GM21717 (cell line): ENCODE measurements at regions not wholly inside any gene's neighbourhood (a gene's known extent, or its start where the extent isn't known, plus 50 kb on each side); places are given as distances from the start of the nearest gene placed in this dataset.
"Not testable (repeated sequence)": the region's sequence is repeated elsewhere in the genome, so short reads cannot be mapped to it uniquely, and the experiment has no call there.

ENCODE experiments used
- ATAC-seq: cut with Tn5 transposase; IDR thresholded peaks from one replicate; pipeline ENCODE4 v1.9.1; 2021; ENCODE audit warnings: mild to moderate bottlenecking, moderate library complexity; ENCODE audit not compliant: unreplicated experiment

DNA sequence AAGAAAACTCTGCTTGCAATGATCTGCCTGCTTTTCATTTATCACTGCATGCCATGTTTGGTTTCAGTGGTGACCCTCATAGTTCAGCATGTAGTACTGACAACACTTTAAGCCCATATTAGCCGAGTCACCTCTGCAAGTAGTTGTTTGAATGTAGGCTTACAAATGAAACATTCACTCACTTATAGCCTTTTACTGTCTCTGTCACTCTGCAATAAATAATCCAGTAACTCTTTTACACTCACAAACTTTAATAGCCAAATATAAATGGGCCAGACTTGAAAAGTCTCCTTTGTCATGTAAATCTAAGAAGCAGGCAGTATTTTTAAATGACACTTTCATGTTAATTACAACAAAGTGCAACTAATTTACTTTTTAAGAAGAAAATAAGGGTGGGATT lies 1460.0 kb upstream of the ADGRB3 start:
- no peak for ATAC-seq

- no peak for ATAC-seq
Observed at GRCh38 chr6:67165606-67166005, 1458.6 kb upstream of the EYS start.

DNA sequence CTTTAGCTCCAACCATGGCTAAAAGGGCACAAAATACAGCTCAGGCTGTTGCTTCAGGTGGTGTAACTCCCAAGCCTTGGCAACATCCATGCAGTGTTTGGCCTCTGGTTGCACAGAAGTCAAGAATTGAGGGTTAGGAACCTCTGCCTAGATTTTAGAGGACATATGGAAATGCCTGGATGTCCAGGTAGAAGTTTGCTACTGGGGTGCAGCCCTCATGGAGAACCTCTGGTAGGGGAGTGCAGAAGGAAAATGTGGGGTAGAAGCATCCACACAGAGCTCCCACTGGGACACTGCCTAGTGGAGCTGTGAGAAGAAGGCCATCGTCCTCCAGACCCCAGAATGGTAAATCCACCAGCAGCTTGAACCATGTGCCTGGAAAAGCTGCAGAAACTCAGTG lies 1453.8 kb upstream of the EYS start:
- no peak for ATAC-seq

DNA sequence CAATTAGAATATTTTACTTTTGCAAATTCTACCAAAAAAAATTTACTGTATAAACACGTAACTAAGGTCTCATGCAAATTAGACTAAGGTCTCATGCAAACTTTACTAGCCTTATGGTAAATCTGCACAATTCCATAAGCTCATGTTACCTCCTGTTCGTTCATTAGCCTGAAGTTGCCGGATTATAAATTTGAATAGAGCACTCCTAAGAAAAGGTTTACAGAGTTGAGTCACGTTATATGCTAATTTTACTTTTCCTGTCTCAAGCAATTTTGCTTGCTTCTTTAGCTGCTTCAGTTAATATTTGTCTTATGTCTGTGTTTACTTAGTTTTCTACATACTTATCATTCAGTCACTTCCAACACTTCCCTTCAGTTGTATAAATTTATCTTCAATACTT lies 1434.0 kb upstream of the EYS start:
- no peak for ATAC-seq

GRCh38 chr6:67133973-67134372 lies 1426.9 kb upstream of the EYS start:
- no peak for ATAC-seq

DNA sequence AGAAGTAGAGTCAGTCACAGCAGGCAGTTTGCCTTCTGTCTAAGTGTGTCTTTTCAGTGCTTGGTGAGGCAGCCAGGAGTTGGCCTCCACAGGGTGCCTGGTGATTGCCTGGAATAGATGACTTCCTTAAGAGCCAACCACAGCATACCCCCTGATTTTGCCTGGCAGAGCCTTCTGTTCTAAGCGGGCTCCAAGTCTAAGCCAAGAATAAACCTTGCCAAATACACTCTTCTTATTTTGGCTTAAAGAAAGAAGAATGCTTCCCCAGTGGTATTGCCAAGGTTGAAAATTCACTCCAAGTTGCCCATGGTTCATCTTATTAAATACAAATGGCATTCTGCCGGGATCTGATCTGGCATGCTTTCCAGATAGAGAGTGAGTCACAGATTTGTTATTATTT lies 1424.8 kb upstream of the EYS start:
- no peak for ATAC-seq

DNA sequence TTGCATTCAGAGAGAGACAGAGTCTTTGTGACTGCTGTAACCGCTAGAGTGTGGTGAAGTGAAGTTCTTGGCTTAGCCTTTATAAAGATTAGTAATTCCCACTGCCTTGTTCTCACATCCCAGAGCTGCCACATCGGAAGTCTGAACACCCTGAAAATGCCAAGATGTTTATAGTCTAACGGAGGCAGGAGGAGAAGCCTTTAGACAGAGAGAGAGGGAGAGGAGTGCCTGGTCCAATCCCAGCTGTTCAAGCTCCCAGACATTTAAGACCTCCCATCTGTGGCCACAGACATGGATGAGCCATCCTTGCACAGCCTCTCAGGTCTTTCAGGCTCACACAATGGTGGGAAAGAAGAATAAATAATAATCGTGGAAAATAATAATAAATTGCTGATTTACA lies 1422.8 kb upstream of the EYS start:
- ATAC-seq = no peak

- ATAC-seq = no peak
Observed at GRCh38 chr6:67127041-67127440, 1420.0 kb upstream of the EYS start.

- ATAC-seq = no peak
Observed at GRCh38 chr6:67121115-67121514, 1414.1 kb upstream of the EYS start.

- no peak for ATAC-seq
Observed at GRCh38 chr6:67112120-67112519, 1405.1 kb upstream of the EYS start.

GRCh38 chr6:67102743-67103142 lies 1395.7 kb upstream of the EYS start:
- ATAC-seq = no peak

- ATAC-seq = not testable (repeated sequence)
Observed at GRCh38 chr6:67095618-67096226, 1388.7 kb upstream of the EYS start.

GRCh38 chr6:67094431-67094946 lies 1387.5 kb upstream of the EYS start:
- ATAC-seq = no peak

DNA sequence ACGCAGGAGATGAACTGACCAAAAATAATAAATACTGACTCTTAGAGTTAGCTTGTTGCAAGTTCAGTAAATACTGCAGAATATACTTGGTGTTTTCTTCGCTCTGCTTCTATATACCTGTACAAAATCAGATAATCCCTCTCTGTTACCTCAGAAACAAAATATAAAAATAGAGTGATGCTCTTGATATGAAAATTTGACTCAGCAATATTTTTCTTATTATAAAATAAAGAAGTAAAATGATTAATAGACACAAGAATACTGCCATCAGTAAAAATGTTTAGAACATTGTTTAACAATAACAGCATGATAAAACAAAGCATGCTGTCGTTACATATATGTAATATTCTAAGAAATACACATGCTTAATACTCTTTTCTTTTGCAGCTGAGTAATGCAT lies 1366.9 kb upstream of the EYS start:
- ATAC-seq = no peak

DNA sequence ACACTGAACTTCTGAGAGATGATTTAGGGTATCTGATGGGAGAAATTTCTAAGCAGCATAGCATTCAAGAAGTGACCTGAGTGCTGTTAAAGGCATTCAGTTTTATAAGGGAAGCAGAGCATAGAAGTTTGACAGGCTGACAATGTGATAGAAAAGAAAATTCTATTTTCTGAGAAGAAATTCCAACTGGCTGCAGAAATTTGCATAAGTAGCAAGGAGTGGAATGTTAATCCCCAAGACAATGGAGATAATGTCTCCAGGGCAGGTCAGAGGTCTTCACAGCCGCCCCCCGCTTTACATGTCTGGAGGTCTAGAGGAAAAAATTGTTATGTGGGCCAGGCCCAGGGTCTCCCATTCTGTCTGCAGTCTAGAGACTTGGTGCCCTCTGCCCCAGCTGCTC lies 1361.8 kb upstream of the EYS start:
- ATAC-seq = no peak

GRCh38 chr6:67064323-67064722 lies 1357.3 kb upstream of the EYS start:
- no peak for ATAC-seq

DNA sequence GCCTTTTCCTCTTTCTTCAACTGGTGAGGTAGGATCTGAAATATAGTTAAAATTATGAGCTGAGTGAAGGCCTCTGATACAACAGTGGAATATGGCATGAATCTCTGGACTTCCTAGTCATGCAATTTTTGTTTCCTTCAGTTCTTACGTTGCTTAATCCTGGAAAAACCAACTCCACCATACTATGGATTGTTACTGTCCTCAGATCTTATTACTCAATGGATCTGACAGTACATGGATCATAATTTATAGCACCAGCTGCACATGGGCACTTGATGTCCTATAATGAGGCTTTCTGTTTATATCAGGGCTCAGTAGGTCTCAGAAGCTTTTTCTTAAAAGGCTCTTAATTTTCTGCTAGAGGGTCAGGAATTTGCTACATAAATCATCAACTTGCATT lies 1341.0 kb upstream of the EYS start:
- no peak for ATAC-seq

DNA sequence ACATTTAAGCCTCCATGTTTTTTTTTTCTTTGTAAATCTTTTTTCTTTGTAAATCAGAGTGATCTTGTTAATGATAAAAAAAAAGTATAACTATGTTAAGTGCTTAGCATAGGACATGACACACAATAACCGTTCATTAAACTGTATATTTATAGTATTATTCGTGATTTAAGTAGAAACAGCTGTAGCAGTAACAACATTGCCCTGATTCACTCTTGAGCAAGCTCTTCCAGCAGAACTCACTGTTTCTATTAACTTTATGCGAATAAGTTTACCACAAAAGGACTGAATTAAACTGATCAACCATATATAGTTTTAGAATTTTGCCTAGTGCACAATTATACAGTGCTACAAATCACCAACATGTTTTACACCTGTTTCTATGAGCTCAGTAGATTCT lies 1338.0 kb upstream of the EYS start:
- ATAC-seq = no peak

DNA sequence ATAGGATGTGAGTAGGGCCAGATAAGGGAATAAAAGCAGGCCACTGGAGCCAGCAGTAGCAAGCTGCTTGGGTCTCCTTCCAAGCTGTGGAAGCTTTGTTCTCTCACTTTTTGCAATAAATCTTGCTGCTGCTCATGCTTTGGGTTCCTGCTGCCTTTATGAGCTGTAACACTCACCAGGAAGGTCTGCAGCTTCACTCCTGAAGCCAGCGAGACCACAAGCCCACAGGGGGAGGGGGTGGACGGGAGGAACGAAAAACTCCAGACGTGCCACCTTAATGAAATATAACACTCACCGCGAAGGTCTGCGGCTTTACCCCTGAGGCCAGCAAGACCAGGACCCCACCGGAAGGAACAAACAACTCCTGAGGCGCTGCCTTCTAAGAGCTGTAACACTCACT lies 1324.4 kb upstream of the EYS start:
- no peak for ATAC-seq

DNA sequence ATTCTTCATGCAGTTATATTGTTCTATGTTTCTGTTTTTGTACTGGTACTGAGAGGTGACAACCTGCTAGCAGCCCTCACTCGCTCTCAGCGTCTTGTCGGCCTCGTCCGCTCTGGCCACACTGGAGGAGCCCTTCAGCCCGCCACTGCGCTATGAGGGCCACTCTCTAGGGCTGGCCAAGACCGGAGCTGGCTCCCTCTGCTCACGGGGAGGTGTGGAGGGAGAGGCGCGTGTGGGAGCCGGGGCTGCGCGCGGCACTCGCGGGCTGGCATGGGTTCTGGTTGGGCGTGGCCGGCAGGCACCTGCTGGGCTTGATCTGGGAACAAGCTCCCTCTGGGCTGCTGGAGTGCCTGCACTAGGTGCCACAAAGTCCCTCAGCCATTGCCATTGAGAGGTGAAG lies 1323.8 kb upstream of the EYS start:
- no peak for ATAC-seq

GRCh38 chr6:67016921-67017460 lies 1310.0 kb upstream of the EYS start:
- no peak for ATAC-seq

DNA sequence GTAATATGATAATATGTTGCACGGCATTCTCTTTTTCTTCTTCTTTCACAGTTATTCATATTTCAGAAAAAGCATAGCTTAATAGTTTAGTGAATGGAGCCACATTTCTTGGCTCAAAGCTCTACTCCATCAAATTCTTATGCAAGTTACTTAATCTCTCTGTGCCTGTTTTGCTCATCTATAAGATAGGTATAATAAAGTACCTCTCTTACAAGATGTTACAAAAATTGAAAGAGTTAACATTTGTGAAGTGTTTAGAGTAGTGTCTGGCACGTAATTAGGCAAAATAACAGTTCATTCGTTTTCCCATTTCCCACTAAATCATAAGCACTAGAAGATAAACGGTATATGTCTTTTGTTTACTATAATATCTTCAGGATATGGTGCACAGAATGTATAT lies 1304.4 kb upstream of the EYS start:
- no peak for ATAC-seq

DNA sequence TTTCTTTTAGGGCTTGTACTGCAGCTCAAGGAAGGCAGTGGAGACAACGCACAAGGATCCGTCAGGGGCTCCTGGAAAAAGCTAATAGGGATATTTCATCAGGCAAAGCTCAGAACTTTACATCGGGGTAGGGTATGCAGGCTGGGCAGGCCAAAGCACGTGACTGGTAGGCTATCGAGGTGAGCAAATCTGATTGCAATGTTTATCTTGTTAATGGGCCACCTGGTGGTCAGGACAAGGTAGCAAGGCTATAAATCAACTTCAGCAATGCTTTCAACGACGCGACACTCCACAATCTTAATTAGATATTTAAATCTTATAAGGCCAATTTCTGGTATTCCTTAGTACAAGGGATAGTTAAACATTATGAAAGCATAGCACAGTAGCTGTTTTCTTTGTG lies 1302.8 kb upstream of the EYS start:
- no peak for ATAC-seq
